Glutamatergic neuron (in vitro differentiated cells): ENCODE measurements at regions not wholly inside any gene's neighbourhood (a gene's known extent, or its start where the extent isn't known, plus 50 kb on each side); places are given as distances from the start of the nearest gene placed in this dataset.

ENCODE experiments used
- DNase-seq: peaks from one replicate; pipeline ENCODE4 v3.0.0; 2022
- H3K27ac Mint-ChIP-seq: one replicate; pipeline ENCODE4 v1.8.0; 2020; ENCODE audit warnings: mild to moderate bottlenecking, mixed read lengths, inconsistent platforms; ENCODE audit not compliant: unreplicated experiment
- H3K27me3 Mint-ChIP-seq: one replicate; pipeline ENCODE4 v1.8.0; 2020; ENCODE audit warnings: mild to moderate bottlenecking, moderate library complexity, mixed read lengths, inconsistent platforms; ENCODE audit not compliant: unreplicated experiment
- H3K36me3 Mint-ChIP-seq: one replicate; pipeline ENCODE4 v1.8.0; 2020; ENCODE audit warnings: mild to moderate bottlenecking, mixed read lengths, inconsistent platforms; ENCODE audit not compliant: unreplicated experiment
- H3K4me1 Mint-ChIP-seq: one replicate; pipeline ENCODE4 v1.8.0; 2020; ENCODE audit warnings: mild to moderate bottlenecking, low read depth, mixed read lengths, inconsistent platforms; ENCODE audit not compliant: unreplicated experiment
- H3K4me3 Mint-ChIP-seq: one replicate; pipeline ENCODE4 v1.8.0; 2020; ENCODE audit warnings: mild to moderate bottlenecking, mixed read lengths, inconsistent platforms; ENCODE audit not compliant: unreplicated experiment
- H3K9me3 Mint-ChIP-seq: one replicate; pipeline ENCODE4 v1.8.0; 2020; ENCODE audit warnings: mild to moderate bottlenecking, moderate library complexity, mixed read lengths, inconsistent platforms; ENCODE audit not compliant: unreplicated experiment
- CTCF ChIP-seq: fragments of 200-600 bp; sonication (generic); IDR thresholded peaks from one replicate; pipeline ENCODE4 v1.5.0; 2021; ENCODE audit not compliant: partially characterized antibody, unreplicated experiment

GRCh38 chrX:150158554-150159332 is 204.4 kb upstream of the MAMLD1 start:
- no peaks in the 10 kb centered on the region for H3K27me3 Mint-ChIP-seq
- H3K4me3 Mint-ChIP-seq: no peak overlapping the region
- H3K36me3 Mint-ChIP-seq: no peaks in the 10 kb centered on the region
- peaks cover 2% of the 10 kb centered on the region for H3K9me3 Mint-ChIP-seq
- no peak for TF ChIP-seq CTCF
- H3K27ac Mint-ChIP-seq: no peak overlapping the region
- no peaks in the 10 kb centered on the region for H3K4me1 Mint-ChIP-seq
- DNase-seq: no peak

GRCh38 chrX:150159537-150159936 is 203.6 kb upstream of the MAMLD1 start:
- H3K36me3 Mint-ChIP-seq: no peaks in the 10 kb centered on the region
- no peak for DNase-seq
- no peaks in the 10 kb centered on the region for H3K4me1 Mint-ChIP-seq
- H3K27ac Mint-ChIP-seq: no peak overlapping the region
- H3K27me3 Mint-ChIP-seq: no peaks in the 10 kb centered on the region
- H3K9me3 Mint-ChIP-seq: peaks cover 2% of the 10 kb centered on the region
- H3K4me3 Mint-ChIP-seq: no peak overlapping the region
- no peak for TF ChIP-seq CTCF

- no peak for DNase-seq
- Mint-ChIP-seq H3K27me3 (no peaks in the 10 kb centered on the region), H3K36me3 (no peaks in the 10 kb centered on the region), H3K9me3 (peaks cover 2% of the 10 kb centered on the region), H3K4me3 (no peak overlapping the region), H3K27ac (no peak overlapping the region), H3K4me1 (no peaks in the 10 kb centered on the region)
- TF ChIP-seq CTCF: no peak
These were observed 202.5 kb upstream of the MAMLD1 start for GRCh38 chrX:150160656-150161055.

- TF ChIP-seq CTCF: no peak
- H3K36me3 Mint-ChIP-seq: no peaks in the 10 kb centered on the region
- no peak for DNase-seq
- H3K9me3 Mint-ChIP-seq: peaks cover 2% of the 10 kb centered on the region
- H3K27me3 Mint-ChIP-seq: no peaks in the 10 kb centered on the region
- no peak overlapping the region for H3K4me3 Mint-ChIP-seq
- H3K4me1 Mint-ChIP-seq: no peaks in the 10 kb centered on the region
- no peak overlapping the region for H3K27ac Mint-ChIP-seq
These were observed 201.9 kb upstream of the MAMLD1 start for GRCh38 chrX:150161193-150161592.

- Mint-ChIP-seq H3K4me1 (no peaks in the 10 kb centered on the region), H3K27me3 (no peaks in the 10 kb centered on the region), H3K27ac (no peak overlapping the region), H3K4me3 (no peak overlapping the region), H3K9me3 (peaks cover 2% of the 10 kb centered on the region), H3K36me3 (no peaks in the 10 kb centered on the region)
- TF ChIP-seq CTCF: no peak
- DNase-seq: no peak
These were observed 201.0 kb upstream of the MAMLD1 start for GRCh38 chrX:150162141-150162540.
